ENCODE measurements at regions not wholly inside any gene's neighbourhood (a gene's known extent, or its start where the extent isn't known, plus 50 kb on each side); places are given as distances from the start of the nearest gene placed in this dataset.

GRCh38 chr3:156016902-156017301 lies 103.5 kb upstream of the KCNAB1 start:
- no peaks in the 10 kb centered on the region for H3K9me3 Mint-ChIP-seq
- H3K4me3 ChIP-seq (ENCODE audit: low read length), result no peak overlapping the region
- CTCF ChIA-PET, result no interaction called here
- TF ChIP-seq, protein P1, sequence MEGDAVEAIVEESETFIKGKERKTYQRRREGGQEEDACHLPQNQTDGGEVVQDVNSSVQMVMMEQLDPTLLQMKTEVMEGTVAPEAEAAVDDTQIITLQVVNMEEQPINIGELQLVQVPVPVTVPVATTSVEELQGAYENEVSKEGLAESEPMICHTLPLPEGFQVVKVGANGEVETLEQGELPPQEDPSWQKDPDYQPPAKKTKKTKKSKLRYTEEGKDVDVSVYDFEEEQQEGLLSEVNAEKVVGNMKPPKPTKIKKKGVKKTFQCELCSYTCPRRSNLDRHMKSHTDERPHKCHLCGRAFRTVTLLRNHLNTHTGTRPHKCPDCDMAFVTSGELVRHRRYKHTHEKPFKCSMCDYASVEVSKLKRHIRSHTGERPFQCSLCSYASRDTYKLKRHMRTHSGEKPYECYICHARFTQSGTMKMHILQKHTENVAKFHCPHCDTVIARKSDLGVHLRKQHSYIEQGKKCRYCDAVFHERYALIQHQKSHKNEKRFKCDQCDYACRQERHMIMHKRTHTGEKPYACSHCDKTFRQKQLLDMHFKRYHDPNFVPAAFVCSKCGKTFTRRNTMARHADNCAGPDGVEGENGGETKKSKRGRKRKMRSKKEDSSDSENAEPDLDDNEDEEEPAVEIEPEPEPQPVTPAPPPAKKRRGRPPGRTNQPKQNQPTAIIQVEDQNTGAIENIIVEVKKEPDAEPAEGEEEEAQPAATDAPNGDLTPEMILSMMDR (IDR thresholded peaks at IDR 0.05), result no peak
- H3K4me1 Mint-ChIP-seq (ENCODE audit: low read depth), result no peaks in the 10 kb centered on the region
- H3K36me3 Mint-ChIP-seq (ENCODE audit: low read depth), result no peaks in the 10 kb centered on the region
- POLR2A ChIA-PET, result no interaction called here
- ATAC-seq (ENCODE audit: poor library complexity), result no peak
- H3K36me3 ChIP-seq (ENCODE audit: insufficient read depth, low read length), result no peaks in the 10 kb centered on the region
- H3K4me1 ChIP-seq (ENCODE audit: insufficient read depth, low read length), result no peaks in the 10 kb centered on the region
- H3K27me3 ChIP-seq (ENCODE audit: control insufficient read depth in 1 of 2, insufficient read depth in 2 of 2, low read length in 2 of 2), result no peaks in the 10 kb centered on the region
- H3K9me3 ChIP-seq (ENCODE audit: control insufficient read depth in 1 of 2, insufficient read depth in 1 of 2, low read length in 2 of 2), result no peaks in the 10 kb centered on the region
- peaks cover 5% of the 10 kb centered on the region for H3K27me3 Mint-ChIP-seq
- DNase-seq, result no peak
- intact Hi-C loops (cut with DNase I, micrococcal nuclease), result no loop called here
- no peak overlapping the region for H3K27ac ChIP-seq (ENCODE audit: low read depth in 1 of 2, low read length in 2 of 2)
- H3K4me3 Mint-ChIP-seq, result no peak overlapping the region
- no peak overlapping the region for H3K27ac Mint-ChIP-seq

GRCh38 chr3:156017352-156018030 lies 102.9 kb upstream of the KCNAB1 start:
- Mint-ChIP-seq H3K27ac (no peak overlapping the region), H3K4me1 (ENCODE audit: low read depth) (no peaks in the 10 kb centered on the region), H3K36me3 (ENCODE audit: low read depth) (no peaks in the 10 kb centered on the region), H3K4me3 (no peak overlapping the region), H3K9me3 (no peaks in the 10 kb centered on the region), H3K27me3 (peaks cover 4% of the 10 kb centered on the region)
- no peaks in the 10 kb centered on the region for H3K36me3 ChIP-seq (ENCODE audit: insufficient read depth, low read length)
- H3K27me3 ChIP-seq (ENCODE audit: control insufficient read depth in 1 of 2, insufficient read depth in 2 of 2, low read length in 2 of 2), result no peaks in the 10 kb centered on the region
- intact Hi-C loops (cut with DNase I, micrococcal nuclease), result no loop called here
- no peak overlapping the region for H3K4me3 ChIP-seq (ENCODE audit: low read length)
- POLR2A ChIA-PET, result no interaction called here
- no peak overlapping the region for H3K27ac ChIP-seq (ENCODE audit: low read depth in 1 of 2, low read length in 2 of 2)
- TF ChIP-seq, protein P1 (IDR thresholded peaks at IDR 0.05), result no peak
- no peaks in the 10 kb centered on the region for H3K9me3 ChIP-seq (ENCODE audit: control insufficient read depth in 1 of 2, insufficient read depth in 1 of 2, low read length in 2 of 2)
- DNase-seq (no peak), ATAC-seq (ENCODE audit: poor library complexity) (no peak)
- no peaks in the 10 kb centered on the region for H3K4me1 ChIP-seq (ENCODE audit: insufficient read depth, low read length)
- CTCF ChIA-PET, result no interaction called here

- ChIA-PET CTCF (no interaction called here), POLR2A (no interaction called here)
- H3K4me1 Mint-ChIP-seq (ENCODE audit: low read depth), result no peaks in the 10 kb centered on the region
- Histone ChIP-seq H3K36me3 (ENCODE audit: insufficient read depth, low read length) (no peaks in the 10 kb centered on the region), H3K9me3 (ENCODE audit: control insufficient read depth in 1 of 2, insufficient read depth in 1 of 2, low read length in 2 of 2) (no peaks in the 10 kb centered on the region), H3K27me3 (ENCODE audit: control insufficient read depth in 1 of 2, insufficient read depth in 2 of 2, low read length in 2 of 2) (no peaks in the 10 kb centered on the region), H3K4me1 (ENCODE audit: insufficient read depth, low read length) (no peaks in the 10 kb centered on the region), H3K27ac (ENCODE audit: low read depth in 1 of 2, low read length in 2 of 2) (no peak overlapping the region), H3K4me3 (ENCODE audit: low read length) (no peak overlapping the region)
- H3K9me3 Mint-ChIP-seq, result no peaks in the 10 kb centered on the region
- TF ChIP-seq, protein P1 (IDR thresholded peaks at IDR 0.05), result no peak
- ATAC-seq (ENCODE audit: poor library complexity) (no peak), DNase-seq (no peak)
- H3K27ac Mint-ChIP-seq, result no peak overlapping the region
- intact Hi-C loops (cut with DNase I, micrococcal nuclease), result no loop called here
- no peaks in the 10 kb centered on the region for H3K36me3 Mint-ChIP-seq (ENCODE audit: low read depth)
- no peak overlapping the region for H3K4me3 Mint-ChIP-seq
- peaks cover 11% of the 10 kb centered on the region for H3K27me3 Mint-ChIP-seq
These were observed 95.4 kb upstream of the KCNAB1 start for GRCh38 chr3:156024904-156025533.

All from CD4-positive, alpha-beta T cell (primary cell).